ENCODE measurements at regions not wholly inside any gene's neighbourhood (a gene's known extent, or its start where the extent isn't known, plus 50 kb on each side); places are given as distances from the start of the nearest gene placed in this dataset.

DNA sequence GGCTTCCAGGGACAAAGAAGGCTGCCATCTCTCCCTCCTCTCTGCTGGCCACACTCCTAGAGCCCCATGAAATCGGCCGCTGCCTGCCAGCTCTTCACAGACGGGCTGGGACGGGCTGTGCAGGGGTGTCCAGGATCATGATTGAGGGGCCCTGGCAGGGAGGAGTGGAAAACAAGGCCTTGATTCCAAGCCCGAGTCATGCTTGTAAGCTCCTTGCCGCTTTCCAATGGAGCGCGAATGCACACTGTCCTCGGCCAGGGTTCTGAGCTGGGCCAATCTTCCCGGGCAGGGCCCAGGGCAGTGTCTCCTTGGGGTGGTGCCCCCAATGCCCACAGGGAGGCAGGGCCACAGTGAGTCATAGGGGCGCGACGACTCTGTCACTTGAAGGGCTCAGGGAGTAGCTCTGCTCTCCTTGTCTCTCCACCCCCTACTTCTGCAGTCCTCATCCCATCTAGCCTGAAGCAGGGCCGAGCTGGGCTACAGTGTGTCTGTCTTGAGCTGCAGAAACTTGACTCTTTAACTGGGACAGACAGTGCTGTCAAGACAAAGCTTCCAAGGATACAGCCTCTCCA lies 186.2 kb upstream of the SVIL start:
- peaks cover 5 to 7% (median 6%) of the 10 kb centered on the region in 3 donors for H3K27me3 Mint-ChIP-seq (ENCODE audit: low read depth in 3 of 3)
- no peaks in the 10 kb centered on the region for H3K79me2 ChIP-seq (ENCODE audit: insufficient read depth, low read length)
- TF ChIP-seq, protein P1, sequence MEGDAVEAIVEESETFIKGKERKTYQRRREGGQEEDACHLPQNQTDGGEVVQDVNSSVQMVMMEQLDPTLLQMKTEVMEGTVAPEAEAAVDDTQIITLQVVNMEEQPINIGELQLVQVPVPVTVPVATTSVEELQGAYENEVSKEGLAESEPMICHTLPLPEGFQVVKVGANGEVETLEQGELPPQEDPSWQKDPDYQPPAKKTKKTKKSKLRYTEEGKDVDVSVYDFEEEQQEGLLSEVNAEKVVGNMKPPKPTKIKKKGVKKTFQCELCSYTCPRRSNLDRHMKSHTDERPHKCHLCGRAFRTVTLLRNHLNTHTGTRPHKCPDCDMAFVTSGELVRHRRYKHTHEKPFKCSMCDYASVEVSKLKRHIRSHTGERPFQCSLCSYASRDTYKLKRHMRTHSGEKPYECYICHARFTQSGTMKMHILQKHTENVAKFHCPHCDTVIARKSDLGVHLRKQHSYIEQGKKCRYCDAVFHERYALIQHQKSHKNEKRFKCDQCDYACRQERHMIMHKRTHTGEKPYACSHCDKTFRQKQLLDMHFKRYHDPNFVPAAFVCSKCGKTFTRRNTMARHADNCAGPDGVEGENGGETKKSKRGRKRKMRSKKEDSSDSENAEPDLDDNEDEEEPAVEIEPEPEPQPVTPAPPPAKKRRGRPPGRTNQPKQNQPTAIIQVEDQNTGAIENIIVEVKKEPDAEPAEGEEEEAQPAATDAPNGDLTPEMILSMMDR (IDR thresholded peaks at IDR 0.05): no peak
- H3K36me3 ChIP-seq (replicated peaks in 1 of 2; ENCODE audit: control insufficient read depth in 1 of 2, insufficient read depth in 2 of 2, low read length in 2 of 2): no peaks in the 10 kb centered on the region
- H3K4me2 ChIP-seq (replicated peaks; ENCODE audit: extremely low read depth, low read length, poor library complexity, severe bottlenecking): no peak overlapping the region
- H3K9me3 ChIP-seq (replicated peaks in 1 of 2; ENCODE audit: control insufficient read depth in 1 of 2, insufficient read depth in 1 of 2, low read length in 2 of 2): no peaks in the 10 kb centered on the region
- H3K4me1 Mint-ChIP-seq: no peaks in the 10 kb centered on the region
- intact Hi-C loops (cut with micrococcal nuclease): no loop called here
- no peaks in the 10 kb centered on the region for H3K36me3 Mint-ChIP-seq
- no peak overlapping the region for H3K9ac ChIP-seq (ENCODE audit: insufficient read depth, low read length, poor library complexity, severe bottlenecking)
- H3K4me3 Mint-ChIP-seq: no peak overlapping the region
- H3K27me3 ChIP-seq (ENCODE audit: control insufficient read depth in 2 of 2, insufficient read depth in 2 of 2, low read length in 2 of 2): no peaks in the 10 kb centered on the region
- no peak overlapping the region for H2AFZ ChIP-seq (ENCODE audit: insufficient read depth, low read depth, low read length, poor library complexity, severe bottlenecking)
- no peaks in the 10 kb centered on the region for H4K20me1 ChIP-seq (ENCODE audit: insufficient read depth, low read length)
- WGBS (ENCODE audit: insufficient coverage): 99% methylated on average over 14 of the region's 14 CpGs
- H3K4me1 ChIP-seq (ENCODE audit: control insufficient read depth in 1 of 2, insufficient read depth in 2 of 2, low read length in 2 of 2): no peaks in the 10 kb centered on the region
- no peak for DNase-seq
- no peak overlapping the region for H3K27ac Mint-ChIP-seq
- H3K27ac ChIP-seq (ENCODE audit: low read depth in 1 of 2, low read length in 2 of 2): no peak overlapping the region
- H3K4me3 ChIP-seq (replicated peaks in 1 of 3; ENCODE audit: low read depth in 2 of 3, low read length in 3 of 3): no peak overlapping the region
- H3K9me3 Mint-ChIP-seq: no peaks in the 10 kb centered on the region

DNA sequence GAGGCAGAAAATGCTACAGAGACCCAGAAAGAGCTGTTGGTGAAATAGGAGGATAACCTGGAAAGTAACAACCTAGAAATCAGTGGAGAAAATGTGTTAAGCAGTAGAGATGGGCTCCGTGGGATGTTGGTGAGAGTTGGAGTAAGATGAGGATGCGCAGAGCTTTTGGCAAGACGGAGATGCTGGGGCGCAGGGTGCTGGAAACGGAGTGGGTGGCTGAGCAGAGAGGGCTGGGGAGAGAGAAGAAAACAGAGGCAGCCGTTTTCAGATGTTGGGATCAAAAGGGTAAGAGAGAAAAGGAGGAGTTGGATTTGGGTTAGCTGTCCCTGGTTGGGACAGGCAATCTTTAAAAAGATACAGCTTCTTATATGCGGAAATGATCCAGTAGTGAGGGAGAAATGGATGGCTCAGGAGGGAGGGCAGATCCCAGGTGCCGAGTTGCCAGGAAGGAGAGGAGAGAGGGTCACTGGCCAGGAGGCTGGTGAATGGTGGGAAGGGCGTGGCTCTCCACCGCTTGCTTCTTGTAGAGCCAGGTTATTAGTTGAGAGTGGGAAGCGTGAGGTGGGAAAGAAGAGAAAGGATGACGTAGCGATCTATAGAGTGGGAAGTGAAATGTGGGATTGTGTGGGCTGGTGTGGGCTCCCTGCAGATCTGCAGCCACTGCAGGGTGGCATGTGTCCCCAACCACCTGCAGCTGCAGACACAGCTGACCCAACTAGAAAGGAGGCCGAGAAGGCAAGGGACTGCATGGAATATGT lies 182.2 kb upstream of the SVIL start:
- Histone ChIP-seq H3K27ac (ENCODE audit: low read depth in 1 of 2, low read length in 2 of 2) (no peak overlapping the region), H3K27me3 (ENCODE audit: control insufficient read depth in 2 of 2, insufficient read depth in 2 of 2, low read length in 2 of 2) (no peaks in the 10 kb centered on the region), H3K36me3 (replicated peaks in 1 of 2; ENCODE audit: control insufficient read depth in 1 of 2, insufficient read depth in 2 of 2, low read length in 2 of 2) (no peaks in the 10 kb centered on the region), H3K4me2 (replicated peaks; ENCODE audit: extremely low read depth, low read length, poor library complexity, severe bottlenecking) (no peak overlapping the region), H3K4me1 (ENCODE audit: control insufficient read depth in 1 of 2, insufficient read depth in 2 of 2, low read length in 2 of 2) (peaks cover 5 to 6% of the 10 kb centered on the region in 2 donors), H3K9ac (ENCODE audit: insufficient read depth, low read length, poor library complexity, severe bottlenecking) (no peak overlapping the region), H3K79me2 (ENCODE audit: insufficient read depth, low read length) (no peaks in the 10 kb centered on the region), H2AFZ (ENCODE audit: insufficient read depth, low read depth, low read length, poor library complexity, severe bottlenecking) (no peak overlapping the region), H3K9me3 (replicated peaks in 1 of 2; ENCODE audit: control insufficient read depth in 1 of 2, insufficient read depth in 1 of 2, low read length in 2 of 2) (no peaks in the 10 kb centered on the region), H3K4me3 (replicated peaks in 1 of 3; ENCODE audit: low read depth in 2 of 3, low read length in 3 of 3) (no peak overlapping the region), H4K20me1 (ENCODE audit: insufficient read depth, low read length) (no peaks in the 10 kb centered on the region)
- 91% methylated on average over 13 of the region's 14 CpGs for WGBS (ENCODE audit: insufficient coverage)
- Mint-ChIP-seq H3K27me3 (ENCODE audit: low read depth in 3 of 3) (peaks cover 1 to 6% (median 6%) of the 10 kb centered on the region in 3 donors), H3K27ac (no peak overlapping the region), H3K36me3 (no peaks in the 10 kb centered on the region), H3K9me3 (peaks cover 0 to 2% (median 0%) of the 10 kb centered on the region in 7 donors), H3K4me1 (peaks cover 6% of the 10 kb centered on the region), H3K4me3 (no peak overlapping the region)
- TF ChIP-seq, protein P1 (IDR thresholded peaks at IDR 0.05): no peak
- no peak for DNase-seq
- intact Hi-C loops (cut with micrococcal nuclease): no loop called here

Measured in CD14-positive monocyte (primary cell).